Glomerular visceral epithelial cell (primary cell): ENCODE measurements at regions not wholly inside any gene's neighbourhood (a gene's known extent, or its start where the extent isn't known, plus 50 kb on each side); places are given as distances from the start of the nearest gene placed in this dataset.
"Not testable (repeated sequence)": the region's sequence is repeated elsewhere in the genome, so short reads cannot be mapped to it uniquely, and the experiment has no call there.

Source experiments
- DNase-seq: peaks from one replicate; pipeline ENCODE4 v3.0.0-alpha.2; 2016; ENCODE audit errors: extremely low spot score

DNA sequence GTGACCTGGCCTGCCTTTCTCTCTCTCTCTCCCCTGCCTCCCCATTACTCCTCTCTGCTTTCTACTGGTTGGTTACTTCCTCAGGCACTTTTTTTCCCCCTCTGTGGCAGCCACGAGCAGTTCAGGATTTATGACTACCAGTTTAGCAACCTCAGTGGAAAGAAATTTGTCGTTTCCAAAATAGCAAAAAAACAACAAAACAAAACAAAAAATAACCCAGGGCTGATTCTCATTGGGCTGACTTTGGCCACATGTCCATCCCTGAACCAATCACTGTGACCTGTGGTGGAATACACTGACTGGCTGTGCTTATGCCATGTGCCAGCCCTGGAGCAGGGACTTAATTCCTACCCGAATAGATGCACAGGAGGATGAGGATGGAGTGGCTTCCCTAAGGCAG, 137.4 kb downstream of the TFAP2C start:
- DNase-seq, result no peak

GRCh38 chr20:56769921-56770600, 141.0 kb downstream of the TFAP2C start:
- DNase-seq, result no peak

DNA sequence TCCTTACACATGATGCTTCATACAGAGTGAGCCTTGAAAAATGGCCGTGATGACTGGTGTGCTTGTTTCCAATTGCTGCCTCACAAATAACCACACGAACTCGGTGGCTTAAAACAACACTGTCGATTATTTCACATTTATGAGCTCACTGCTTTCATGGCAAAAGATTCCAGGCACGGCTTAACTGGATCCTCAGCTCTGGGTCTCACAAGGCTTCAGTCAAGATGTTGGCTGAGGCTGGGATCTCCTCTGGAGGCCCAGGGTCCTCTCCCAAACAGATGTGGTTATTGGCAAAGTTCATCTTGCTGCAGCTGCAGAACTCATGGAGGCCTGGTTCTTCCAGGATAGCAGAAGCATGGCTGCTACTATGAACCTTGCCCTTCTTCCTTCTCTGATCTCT, 144.6 kb downstream of the TFAP2C start:
- no peak for DNase-seq

GRCh38 chr20:56774873-56775272, 145.8 kb downstream of the TFAP2C start:
- DNase-seq, result no peak

DNA sequence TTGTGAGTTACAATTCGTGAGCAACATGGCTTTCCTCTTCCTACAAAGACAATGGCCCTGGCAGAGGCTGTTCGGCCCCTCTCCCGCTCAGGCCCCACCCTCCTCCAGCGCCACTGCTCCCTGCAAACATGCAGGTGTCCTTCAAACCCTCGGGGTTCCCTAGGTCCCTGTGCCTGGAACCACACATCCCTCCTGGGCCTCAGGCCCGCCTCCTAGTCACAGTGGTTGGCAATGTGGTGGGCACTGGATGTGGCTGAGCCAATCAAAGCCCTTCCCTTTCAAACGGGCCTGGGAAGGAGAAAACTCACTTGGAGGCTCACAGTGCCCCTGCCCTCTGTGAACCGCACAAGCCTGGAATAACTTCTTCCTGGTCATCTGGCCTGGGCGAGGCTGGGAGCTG, 147.2 kb downstream of the TFAP2C start:
- no peak for DNase-seq

GRCh38 chr20:56778765-56779195, 149.7 kb downstream of the TFAP2C start:
- no peak for DNase-seq

DNA sequence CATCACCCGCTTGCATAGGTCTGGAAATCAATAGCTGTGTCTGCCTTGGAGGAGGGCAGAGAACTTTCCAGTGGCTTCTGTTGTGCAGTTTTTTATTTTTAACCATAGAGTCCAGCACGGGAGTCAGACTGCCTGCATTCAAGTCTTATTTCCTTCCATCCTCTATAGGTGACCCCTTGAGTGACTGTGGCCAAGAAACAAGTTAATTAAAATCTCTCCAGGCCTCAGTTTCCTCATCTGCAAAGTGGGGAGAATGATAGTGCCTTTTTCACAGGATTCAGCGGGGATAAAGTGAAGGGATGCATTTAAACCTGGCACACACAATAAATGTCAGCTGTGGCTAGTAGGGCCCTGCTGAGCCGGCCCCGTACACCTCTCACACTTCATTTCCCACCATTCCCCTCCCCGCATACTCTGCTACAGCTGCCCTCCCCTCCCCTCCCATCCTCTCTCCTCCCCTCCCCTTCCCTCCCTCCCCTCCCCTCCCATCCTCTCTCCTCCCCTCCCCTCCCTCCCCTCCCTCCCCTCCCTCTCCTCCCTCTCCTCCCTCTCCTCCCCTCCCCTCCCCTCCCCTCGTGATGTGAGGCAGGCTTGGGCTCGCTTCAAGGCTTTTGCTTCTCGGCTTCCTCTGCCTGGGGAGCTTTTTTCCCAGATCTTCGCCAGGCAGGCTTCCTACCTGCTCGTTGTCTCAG, 150.5 kb downstream of the TFAP2C start:
- DNase-seq, result no peak

- no peak for DNase-seq
Measured at GRCh38 chr20:56780266-56780665, 151.2 kb downstream of the TFAP2C start.

GRCh38 chr20:56781108-56781739, 152.1 kb downstream of the TFAP2C start:
- DNase-seq, result no peak

GRCh38 chr20:56781987-56782560, 153.0 kb downstream of the TFAP2C start:
- not testable (repeated sequence) for DNase-seq

DNA sequence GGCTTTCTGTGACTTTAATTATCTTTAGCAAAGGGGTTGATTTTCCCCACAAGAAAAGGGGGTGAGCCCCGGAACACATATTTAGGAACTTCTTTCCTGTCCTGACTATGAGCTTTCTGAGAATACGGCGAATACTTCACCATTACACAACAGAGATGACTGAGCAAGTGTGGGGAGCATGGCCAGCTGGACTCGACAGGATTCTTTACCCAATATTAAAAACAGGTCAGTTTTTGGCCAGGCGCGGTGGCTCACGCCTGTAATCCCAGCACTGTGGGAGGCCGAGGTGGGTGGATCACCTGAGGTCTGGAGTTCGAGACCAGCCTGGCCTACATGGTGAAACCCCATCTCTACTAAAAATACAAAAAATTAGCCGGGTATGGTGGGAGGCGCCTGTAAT, 153.7 kb downstream of the TFAP2C start:
- not testable (repeated sequence) for DNase-seq

DNA sequence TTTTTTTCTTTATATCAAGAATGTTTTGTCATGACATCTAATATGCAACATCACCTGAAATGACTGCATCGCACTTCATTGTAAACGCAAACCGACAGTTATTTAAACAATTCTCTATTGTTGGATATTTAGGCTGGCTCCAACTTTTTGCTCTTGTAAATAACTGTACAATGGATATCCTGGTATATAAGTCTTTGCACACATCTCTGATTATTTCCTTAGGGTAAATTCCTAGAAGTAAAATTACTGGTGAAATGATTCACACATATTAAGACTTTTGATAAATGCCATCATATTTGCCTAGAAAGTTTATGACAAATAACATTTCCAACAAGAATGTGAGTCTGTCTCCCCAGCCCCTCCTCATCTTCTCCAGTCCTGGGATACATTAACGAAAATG, 154.7 kb downstream of the TFAP2C start:
- no peak for DNase-seq

- DNase-seq, result no peak
Measured at GRCh38 chr20:56786503-56786902, 157.4 kb downstream of the TFAP2C start.

- peak; percentile 71 for DNase-seq
Measured at GRCh38 chr20:56788041-56788670, 159.1 kb downstream of the TFAP2C start.

GRCh38 chr20:56788671-56789610, 159.8 kb downstream of the TFAP2C start:
- no peak for DNase-seq

DNA sequence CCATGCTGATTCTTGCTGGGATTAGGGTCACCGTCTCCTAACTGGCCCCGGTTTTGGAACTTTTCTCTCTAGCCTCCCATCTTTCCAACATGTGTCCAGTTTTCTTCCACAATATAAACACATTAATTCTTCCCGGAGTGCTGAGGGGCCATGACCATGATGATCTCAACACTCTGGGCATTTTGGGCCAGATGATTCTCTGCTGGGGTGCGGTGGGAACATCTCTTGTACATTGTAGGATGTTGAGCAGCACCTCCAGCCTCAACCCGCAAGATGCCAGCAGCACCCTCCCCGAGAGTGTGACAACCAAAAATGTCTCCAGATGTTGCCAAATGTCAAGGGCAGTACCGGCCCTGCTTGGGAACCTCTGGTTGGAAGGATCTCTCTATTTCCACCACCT, 164.8 kb downstream of the TFAP2C start:
- DNase-seq, result no peak

- no peak for DNase-seq
Measured at GRCh38 chr20:56795492-56795891, 166.4 kb downstream of the TFAP2C start.

DNA sequence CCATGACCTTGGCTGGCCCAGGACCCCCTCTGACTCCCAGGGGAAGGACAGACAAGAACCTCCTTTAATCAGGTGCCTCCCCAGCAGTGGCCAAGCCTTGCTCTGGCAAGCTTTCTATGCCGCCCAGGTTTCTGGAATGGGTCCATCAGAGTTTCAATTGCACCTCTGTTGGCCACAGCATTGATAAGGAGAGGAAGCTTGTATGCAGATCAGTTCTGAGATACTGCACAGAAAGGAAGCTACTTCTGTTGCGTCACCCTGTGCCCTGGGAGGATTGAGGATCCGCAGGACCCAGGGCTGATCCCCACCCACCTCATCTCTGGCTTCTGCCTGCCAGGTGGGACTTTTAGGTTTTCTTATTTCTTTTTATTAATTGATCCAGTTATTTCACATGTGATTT, 167.2 kb downstream of the TFAP2C start:
- DNase-seq, result no peak

- DNase-seq, result no peak
Measured at GRCh38 chr20:56797023-56797422, 167.9 kb downstream of the TFAP2C start.

DNA sequence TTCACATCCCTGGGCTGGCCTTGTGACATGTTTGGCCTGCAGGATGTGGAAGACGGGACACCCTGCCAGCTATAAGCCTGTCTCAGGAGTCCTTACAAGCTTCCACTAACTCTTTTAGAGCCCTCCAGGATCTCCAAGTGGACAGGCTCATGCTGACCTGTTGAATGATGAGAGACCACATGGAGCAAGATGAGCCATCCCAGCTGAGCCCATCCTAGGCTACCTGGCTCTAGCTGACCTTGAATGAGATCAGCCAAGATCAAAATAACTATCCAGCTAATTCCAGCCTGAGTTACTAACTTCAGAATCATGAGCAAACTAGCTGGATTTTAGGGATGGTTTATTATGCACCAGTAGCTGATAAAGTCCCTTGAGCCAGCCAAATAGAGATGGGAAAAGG, 169.5 kb downstream of the TFAP2C start:
- no peak for DNase-seq

GRCh38 chr20:56799187-56799586, 170.1 kb downstream of the TFAP2C start:
- DNase-seq, result no peak
